GDM1 (cell line): ENCODE measurements at regions not wholly inside any gene's neighbourhood (a gene's known extent, or its start where the extent isn't known, plus 50 kb on each side); places are given as distances from the start of the nearest gene placed in this dataset.
"Not testable (repeated sequence)": the region's sequence is repeated elsewhere in the genome, so short reads cannot be mapped to it uniquely, and the experiment has no call there.

Experiments used
- DNase-seq: peaks from one replicate; lab custom pipeline; 2025; lab: John Stamatoyannopoulos, UW

DNA sequence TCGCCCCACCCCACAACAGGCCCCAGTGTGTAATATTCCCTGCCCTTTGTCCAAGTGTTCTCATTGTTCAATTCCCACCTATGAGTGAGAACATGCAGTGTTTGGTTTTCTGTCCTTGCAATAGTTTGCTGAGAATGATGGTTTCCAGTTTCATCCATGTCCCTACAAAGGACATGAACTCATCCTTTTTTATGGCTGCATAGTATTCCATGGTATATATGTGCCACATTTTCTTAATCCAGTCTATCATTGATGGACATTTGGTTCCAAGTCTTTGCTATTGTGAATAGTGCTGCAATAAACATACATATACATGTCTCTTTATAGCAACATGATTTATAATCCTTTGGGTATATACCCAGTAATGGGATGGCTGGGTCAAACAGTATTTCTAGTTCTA, 132.7 kb downstream of the SNX10 start:
- not testable (repeated sequence) for DNase-seq

DNA sequence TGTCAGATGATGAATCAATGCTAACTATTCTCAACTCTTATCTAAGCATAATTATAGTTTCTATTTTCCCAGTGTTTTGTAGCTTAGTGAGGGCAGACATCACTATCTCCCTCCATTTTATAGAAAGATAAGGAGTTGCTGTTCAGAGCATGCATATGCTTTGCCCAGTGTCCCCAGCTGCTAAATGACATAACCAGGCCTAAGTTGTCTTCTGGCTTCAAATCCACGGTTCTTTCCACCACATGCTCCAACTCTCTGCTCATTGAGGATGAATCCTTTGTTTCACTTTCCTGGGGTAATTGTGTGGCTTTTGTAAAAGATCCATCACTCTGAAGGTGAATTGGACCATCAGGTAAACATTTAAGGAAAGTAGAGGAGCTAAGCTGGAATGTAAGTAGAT, 134.0 kb downstream of the SNX10 start:
- DNase-seq = no peak

DNA sequence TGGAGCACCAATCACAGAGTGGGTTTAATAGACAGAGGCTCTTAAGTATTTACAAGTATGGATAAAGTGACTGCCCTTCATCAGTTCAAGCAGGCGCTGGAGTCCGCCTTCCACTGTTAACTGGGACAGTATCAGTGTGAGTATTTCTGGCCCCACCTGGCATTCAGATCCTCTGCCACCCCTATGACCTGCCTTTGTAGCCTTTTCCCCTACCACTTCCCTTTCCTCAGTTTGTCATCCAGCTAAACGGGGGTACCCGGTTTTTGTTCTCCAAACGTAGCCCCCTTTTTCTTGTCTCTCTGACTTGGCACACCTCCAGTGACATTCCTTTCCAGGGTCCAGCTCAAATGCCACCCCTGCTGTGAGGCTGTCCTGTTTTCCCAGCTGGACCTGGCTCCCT, 134.4 kb downstream of the SNX10 start:
- DNase-seq = no peak

DNA sequence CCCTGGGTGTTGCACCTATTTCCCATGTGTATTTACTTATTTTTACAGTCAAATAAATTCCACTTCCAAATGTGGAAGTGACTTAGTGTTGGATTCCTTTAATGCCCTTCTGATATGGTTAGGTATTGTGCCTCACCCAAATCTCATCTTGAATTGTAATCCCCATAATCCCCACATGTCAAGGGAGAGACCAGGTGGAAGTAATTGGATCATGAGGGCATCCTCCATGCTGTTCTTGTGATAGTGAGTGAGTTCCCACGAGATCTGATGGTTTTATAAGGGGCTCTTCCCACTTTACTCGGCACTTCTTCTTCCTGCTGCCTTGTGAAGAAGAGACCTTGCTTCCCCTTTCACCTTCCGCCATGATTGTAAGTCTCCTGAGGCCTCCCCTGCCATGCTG, 136.9 kb downstream of the SNX10 start:
- DNase-seq = no peak

DNA sequence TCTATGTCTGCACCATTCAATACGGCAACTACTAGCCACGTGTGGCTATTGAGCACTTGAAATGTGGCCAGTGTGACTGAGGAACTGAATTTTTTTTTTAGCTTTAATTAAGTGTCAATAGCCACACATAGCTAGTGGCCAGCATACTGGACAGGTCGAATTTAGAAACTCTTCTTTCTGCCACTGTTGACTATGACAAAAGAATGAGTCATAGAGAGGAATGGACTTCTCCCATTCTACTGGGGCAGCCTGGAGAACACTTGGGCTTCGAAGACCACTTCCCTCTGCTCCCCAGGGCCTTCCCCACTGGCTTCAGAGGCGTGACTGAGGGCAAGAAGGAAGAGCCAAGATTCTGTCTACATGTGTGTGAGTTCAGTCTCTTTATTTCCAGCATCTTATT, 137.5 kb downstream of the SNX10 start:
- no peak for DNase-seq

DNA sequence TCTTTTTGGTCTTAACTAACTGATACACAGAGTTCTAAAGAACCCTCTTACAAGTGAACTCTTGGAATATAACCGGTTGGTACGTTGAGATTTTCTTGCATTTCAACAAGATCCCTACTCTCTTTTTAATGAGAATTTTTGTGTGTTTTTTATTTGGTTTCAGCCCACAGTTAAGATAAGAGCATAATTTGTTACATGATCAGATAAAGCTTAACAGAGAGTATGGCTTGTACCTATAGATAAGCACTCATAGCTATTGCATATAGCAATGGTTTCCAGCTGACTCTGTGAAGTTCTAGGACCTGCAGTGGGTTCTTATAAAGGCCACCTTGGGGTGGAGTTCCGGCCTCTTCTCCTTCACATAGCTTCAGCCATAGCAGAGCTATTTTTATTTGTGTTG, 143.3 kb downstream of the SNX10 start:
- no peak for DNase-seq

DNA sequence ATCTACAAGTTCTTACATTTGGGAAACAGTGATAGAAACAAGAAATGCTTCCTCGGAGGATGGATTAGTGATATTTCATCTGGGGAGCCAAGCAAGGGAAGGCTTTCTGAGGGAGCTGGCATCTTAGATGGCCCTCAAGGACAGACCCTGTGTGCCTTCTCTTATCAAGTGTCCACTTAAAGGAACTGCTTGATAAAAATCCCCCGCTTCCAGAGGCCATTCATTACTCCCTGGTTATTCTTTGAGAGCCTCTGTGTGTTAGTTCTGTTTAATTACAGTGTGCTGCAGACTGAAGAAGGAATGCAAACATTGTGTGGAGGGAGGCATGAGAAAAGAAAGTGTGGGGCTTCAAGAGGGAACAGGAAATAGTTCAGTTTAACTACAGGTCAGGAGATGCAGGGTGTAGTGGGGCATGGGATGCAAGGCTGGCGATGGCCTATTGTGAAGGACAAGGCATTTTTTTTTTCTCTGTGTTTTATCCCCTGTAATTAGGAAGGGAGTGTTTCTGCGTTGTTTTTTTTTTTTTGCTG, 145.4 kb downstream of the SNX10 start:
- no peak for DNase-seq

DNA sequence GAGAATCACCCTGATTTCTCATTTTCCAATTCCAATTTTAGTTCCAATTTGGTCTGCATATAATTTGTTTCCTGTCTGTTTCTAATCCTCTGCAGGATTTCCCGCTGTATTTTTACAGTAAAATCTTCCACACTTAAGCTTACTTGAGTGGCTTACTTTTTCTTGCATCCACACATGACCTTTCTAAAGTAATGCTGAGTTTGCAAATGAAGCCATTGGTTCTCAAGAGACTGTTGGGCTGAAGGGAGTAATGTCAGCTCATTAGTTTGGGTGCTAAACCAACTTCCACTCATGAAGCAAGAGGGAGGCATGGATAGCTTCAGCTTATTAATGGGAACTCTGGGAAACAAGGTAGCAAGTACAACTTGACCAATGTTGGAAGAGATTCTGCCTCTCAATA, 146.4 kb downstream of the SNX10 start:
- DNase-seq = no peak

DNA sequence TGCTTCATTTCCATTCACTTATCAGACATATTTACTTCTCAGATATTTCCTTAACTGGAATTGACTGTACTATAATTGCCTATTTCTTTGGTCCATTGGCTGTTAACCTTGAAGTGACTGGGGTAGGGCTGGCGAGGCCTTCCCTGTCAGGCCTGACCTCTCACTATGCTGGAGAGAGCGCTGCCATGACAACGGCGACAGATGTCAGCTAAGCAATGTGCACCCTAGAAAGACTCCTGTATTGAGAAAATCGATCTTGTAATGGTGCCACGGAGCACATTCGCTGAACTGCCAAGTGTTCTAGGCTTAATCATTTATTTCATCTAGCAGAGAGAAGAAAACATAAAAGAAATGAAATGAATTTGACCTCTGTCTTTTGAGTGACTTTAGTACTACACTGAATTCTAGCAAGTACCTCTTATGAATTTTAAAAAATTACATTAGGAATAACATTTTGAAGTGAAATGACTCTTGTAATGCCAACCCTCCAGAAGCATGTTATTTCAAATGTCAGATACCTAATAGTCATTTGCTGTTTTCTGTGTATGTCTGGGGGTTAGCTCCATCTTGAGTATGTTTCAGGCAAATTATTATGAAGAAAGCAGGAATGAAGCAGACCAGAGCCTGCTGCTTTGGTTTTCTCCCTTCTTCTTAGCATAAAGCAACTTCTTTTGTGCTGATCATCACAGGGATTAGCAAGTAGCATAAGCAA, 148.0 kb downstream of the SNX10 start:
- no peak for DNase-seq

DNA sequence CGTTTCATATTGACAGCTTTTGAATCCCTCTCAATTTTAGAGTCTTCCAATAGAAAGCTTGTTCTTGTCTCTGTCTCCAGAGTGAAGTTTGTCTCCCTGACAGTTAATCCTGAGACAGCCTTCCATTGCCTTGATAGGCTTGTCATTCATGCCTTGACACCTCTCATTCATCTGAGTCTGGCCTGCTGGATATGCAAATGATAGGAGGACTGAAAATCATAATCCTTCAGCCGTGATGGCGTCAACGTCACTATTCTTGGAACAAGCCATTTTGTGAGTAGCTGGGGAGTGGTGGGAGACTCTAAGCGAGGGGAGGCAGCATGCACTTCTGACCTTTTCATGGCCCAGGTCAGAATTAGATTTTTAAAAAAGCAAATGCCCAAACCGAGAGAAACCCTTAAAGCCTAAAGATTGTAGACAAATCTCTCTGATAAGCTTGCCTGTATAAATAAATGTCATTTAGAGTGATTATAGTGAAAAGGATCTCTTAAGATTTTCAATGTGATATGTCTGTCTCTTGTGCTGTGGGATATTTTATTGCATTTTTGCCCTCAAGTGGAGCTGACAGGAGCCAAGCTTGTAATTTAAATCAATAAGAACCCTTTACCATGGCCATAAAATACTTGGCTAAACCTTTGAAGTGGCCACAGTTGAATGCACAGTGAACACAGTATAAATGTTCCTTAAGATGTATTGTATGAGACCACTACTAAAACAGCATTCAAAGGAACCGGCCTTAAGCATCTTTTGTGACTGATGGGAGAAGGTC, 148.8 kb downstream of the SNX10 start:
- DNase-seq = no peak

DNA sequence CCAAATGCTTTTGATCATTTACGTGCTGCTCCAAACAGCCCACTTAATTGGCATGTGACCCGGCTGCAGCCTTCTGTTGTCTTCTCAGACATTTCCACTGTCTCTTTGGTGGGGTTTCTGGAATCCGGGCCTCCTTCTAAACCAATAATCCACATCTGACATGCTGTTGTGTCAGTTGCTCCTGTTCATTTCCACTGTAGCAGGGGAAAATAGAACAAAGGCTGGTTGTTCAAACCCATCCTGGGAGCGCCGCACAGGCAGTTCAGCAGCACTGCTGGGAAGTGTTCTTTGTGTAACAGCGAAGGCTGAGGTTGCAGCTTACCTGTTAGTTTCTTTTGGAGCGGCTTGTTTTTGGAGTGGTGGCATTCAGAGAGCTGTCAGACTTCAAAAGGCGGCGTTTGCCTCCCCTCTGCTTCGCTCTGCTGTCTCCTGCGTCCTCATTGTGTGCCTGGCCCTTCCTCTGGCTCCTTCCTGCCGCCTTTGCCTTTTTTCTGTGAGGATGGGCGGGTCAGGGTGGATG, 149.4 kb downstream of the SNX10 start:
- no peak for DNase-seq

DNA sequence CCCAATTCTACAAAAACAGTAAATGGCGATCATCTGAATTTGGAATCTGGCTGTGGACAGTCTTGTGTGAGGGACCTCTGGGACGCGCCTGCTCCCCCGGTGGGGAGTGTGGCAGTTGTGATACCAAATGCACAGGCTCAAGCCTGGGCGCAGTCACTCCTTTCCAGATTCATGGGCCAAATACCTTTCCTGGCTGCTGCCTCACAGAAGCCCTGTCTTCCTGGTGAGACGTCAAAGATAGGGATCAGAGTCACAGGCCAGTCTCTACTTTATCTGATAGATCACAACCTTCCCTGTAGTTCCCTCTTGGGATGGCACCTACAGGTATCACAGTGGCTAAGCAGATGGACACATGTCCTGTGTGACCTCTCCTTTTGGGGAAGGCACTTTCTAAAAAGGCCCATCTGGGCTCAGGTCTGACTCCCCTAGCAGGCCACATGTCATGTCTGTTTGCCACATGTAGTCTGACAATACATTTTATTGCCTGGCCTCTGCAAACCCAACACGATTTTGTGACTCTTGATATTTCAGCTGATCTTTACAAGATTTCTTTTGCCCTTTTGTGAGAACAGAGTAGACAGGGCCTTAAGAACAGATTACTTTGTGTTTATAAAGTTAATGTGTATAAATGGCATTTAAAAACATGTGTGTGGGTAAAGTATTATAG, 150.1 kb downstream of the SNX10 start:
- no peak for DNase-seq

DNA sequence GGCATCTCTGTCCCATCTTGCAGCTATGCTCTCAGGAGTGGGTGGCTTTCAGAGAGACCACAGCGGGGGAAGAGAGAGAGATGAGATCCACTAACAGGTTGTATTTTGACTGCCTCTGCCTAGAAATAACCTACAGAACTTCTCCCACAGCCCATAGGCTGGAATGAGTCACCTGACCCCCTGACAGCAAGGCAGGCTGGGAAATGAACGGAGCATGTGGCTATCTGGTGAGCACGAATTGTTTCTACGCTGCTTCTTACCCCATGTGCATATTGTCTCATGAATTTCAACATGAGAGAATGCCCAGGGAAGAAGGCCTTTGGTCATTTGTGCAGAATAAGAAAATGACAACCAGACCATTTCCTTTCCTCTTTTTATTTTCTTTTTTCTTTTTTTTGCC, 151.3 kb downstream of the SNX10 start:
- no peak for DNase-seq

DNA sequence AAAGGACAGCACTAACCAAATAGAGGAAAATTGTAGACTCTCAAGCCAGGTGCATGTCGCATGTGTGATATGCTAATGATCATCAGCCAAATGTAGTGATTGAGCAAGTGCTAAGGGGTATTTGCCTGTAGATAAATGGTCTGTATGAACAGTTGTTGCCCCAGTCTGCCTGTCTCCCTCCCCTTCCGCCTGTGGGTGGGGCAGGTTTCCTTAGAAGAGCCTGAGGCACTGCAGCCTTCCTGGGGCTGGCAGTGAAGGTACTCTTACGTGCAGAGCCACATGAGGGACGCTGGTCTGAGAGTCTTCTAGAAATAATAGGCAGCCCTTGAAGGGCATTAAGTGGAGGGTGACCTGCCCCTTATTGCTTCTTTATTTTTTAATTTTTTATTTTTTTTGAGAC, 152.1 kb downstream of the SNX10 start:
- no peak for DNase-seq

DNA sequence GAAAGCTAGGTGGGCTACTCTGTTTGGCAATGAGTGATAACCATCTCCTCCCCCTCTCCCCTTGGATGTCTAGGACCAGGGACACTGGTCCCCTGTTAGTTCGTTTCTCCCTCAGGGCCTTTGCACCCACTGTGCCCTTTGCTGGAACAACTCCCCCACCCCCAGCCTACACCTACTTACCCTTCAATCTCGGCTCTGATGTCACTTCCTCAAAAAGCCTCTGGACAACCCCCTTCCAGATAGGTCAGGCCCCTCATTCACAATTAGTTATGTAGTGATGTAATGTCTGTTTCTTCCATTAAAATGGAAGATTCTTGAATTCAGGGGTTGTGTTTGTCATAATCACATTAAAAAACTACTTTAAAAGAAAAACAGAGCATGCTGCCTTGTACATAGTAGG, 152.9 kb downstream of the SNX10 start:
- DNase-seq = no peak

DNA sequence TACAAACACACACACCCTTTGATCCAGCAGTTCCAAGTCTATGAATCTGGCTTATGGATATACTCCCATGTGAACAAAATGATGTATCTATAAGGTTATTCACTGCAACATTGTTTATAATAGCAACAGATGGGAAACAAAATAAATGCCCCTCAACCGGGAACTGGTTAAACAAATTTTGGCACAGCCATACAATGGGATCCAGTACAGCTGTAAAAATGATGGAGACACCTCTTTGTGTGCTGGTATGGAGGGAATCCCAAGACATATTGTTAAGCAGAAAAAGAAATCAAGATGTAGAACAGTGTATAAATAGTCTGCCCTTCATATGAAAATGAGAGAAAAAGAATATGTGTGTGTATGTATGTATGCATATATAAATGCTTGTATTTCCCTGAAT, 155.5 kb downstream of the SNX10 start:
- DNase-seq = no peak

DNA sequence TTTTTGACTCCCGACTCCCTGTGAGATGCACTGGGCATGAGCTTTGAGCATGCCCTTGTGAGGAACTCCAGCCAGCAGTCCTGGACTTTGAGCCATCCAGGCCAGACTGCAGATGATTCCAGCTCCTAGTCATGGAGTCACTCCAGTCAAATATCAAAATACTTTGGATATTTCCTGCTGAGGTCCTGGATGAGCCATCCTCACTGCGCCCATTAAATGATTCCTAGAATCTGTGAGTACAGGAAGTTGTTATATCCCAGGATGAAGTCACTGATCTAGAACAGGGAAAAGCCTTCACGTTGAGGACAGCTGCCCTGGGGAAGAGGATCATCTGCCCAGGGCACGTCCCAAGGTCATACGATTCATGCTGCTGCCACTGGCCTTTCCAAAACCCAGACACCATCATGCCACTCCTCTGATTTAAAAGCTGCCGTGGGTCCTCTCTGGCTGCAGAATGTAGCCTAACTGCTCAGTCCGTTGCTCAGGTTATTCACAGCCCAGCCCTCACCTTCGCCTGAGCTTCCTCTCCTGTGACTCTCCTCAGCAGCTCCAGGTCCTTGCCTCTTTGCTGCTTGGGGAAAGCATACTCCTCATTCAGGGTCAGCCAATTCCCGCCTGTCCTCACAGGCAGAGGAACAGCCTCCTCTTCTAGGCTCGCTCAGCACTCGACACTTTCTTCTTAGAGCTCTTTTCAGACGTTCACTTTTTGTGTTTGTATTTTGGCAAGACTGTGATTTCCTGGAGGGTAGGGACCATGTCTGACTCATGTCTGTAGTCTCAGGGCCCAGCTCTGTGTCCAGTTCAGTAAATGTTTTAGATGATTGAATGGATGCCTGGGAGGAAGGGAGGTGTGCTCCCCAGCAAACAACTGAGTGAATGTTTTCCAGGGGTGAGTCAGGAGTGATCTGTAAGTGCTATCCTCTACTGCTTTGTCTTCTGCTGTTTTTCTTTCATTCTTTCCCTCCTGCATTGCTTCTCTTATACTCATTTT, 157.8 kb downstream of the SNX10 start:
- no peak for DNase-seq

DNA sequence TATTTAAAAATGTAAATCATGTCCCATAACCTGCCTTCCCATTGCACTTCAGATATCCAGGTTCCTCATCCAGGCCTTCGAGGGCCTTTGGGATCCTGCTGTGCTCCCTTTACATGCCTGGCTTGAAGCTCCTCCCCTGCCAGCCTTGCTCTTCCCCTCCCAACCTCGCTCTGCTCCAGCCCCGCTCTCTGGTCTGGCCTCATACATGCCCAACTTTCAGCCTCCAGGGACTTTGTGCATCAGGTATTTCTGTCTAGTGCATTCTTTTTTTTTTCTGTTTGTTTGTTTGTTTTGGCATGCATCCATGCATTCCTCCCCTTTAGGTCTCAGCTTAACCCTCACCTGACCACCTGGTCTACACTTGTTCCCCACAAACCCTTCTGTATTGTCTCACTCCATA, 160.3 kb downstream of the SNX10 start:
- no peak for DNase-seq

DNA sequence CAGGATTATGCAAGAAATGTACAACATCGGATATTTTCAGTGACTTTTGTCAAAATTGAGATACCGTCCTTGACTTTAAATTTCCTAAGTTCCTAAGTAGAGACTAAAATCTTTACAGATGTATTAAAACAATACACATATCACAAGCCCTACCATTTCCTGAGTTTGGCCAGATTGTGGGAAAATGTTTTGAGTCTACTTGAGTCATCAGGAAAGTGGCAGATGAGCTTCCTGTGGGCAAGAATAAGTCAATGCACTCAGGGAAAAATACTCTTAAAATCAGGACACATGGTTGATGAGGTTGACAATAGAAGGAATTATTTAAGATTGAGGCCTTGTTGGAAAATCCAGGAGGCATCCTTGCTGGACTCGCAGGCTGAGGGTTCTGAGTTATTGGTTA, 162.5 kb downstream of the SNX10 start:
- no peak for DNase-seq

DNA sequence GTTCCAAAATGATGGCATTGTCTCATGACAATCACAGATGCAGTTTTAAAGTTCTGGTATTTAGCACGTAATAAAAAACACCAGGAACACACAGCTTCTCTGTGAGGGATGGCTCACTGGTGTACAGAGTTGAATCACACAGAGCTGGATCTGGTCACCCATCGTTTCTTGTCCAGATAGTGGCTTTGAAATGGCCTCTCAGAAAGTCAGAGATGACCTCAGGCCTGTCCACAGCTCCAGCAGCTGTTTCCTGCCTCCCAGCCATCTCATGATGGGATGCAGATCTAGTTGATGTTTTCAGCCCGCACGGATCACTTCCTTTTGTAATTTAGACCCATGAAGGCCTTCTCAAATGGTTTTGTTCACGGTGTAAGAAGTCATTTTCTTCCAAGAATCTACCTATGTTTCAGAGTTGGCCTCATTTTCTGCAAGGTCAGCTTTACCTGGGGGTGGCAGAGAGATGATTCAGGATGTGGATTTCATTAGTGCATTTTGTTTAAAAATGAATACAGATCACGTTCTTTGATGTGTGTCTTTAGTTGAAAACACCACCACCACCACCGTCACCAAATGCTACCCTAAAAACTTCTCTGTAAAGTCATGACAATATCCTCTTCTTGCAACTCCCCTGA, 166.2 kb downstream of the SNX10 start:
- DNase-seq = no peak
